AG04450 (cell line): ENCODE measurements at regions not wholly inside any gene's neighbourhood (a gene's known extent, or its start where the extent isn't known, plus 50 kb on each side); places are given as distances from the start of the nearest gene placed in this dataset.
A peak's percentile ranks its signal among the peaks of the same experiment; 100 is the strongest.

Experiments
- CTCF ChIA-PET: fragments of 300-600, 350-600 bp; formaldehyde crosslinking; extraction: SDS; loops from one replicate; lab custom pipeline; 2022; ENCODE audit warnings: antibody characterized with exemption, inconsistent platforms; lab: Charles Lee
- POLR2A ChIA-PET: fragments of 350-600 bp; formaldehyde crosslinking; extraction: SDS; loops from one replicate; lab custom pipeline; 2021; ENCODE audit warnings: antibody characterized with exemption, inconsistent platforms; lab: Yijun Ruan, JAX
- DNase-seq: peaks from one replicate; pipeline ENCODE4 v3.0.0-alpha.2; 2011; ENCODE audit warnings: low read depth, low spot score
- H3K27ac ChIP-seq: one replicate; pipeline ENCODE4 v1.5.1; 2012; ENCODE audit warnings: low read depth, low read length, control low read depth
- H3K27me3 ChIP-seq: one replicate; pipeline ENCODE4 v1.6.0; 2012; ENCODE audit warnings: low read length; ENCODE audit not compliant: control insufficient read depth, insufficient read depth
- H3K4me3 ChIP-seq: 2 replicates; pipeline ENCODE4 v1.5.1; 2011; ENCODE audit warnings: mild to moderate bottlenecking, low read depth, low read length, control low read depth
- H3K9me3 ChIP-seq: 2 replicates; pipeline ENCODE4 v1.5.1; 2012; ENCODE audit warnings: low read length; ENCODE audit not compliant: control insufficient read depth, insufficient read depth
- CTCF ChIP-seq: IDR thresholded peaks from 2 replicates; pipeline ENCODE4 v1.5.1; 2011; ENCODE audit warnings: low read depth, low read length, control low read depth, inconsistent platforms

GRCh38 chr7:41581041-41581440 is 121.8 kb downstream of the INHBA start:
- POLR2A ChIA-PET = interaction anchor here (0.8 kb wide), 1 partner anchor 723 kb away, joined by 3 read pairs; no protein-coding TSS in a partner anchor

GRCh38 chr7:41579961-41580935 is 122.6 kb downstream of the INHBA start:
- Histone ChIP-seq H3K9me3 (no peaks in the 10 kb centered on the region), H3K27me3 (no peaks in the 10 kb centered on the region), H3K27ac (peak overlapping the region; percentile 52), H3K4me3 (no peak overlapping the region)
- CTCF ChIA-PET = no interaction called here
- POLR2A ChIA-PET = interaction anchor here (0.6 to 1.0 kb wide), 3 partner anchors 154 to 723 kb away, joined by 3 to 6 read pairs (median 3); no protein-coding TSS in a partner anchor
- peak; percentile 76 for DNase-seq
- no peak for TF ChIP-seq CTCF

More at GRCh38 chr7:41581041-41581440, 121.8 kb downstream of the INHBA start:
- DNase-seq = no peak
- no peak overlapping the region for H3K27ac ChIP-seq
- TF ChIP-seq CTCF = no peak
- H3K4me3 ChIP-seq = no peak overlapping the region
- CTCF ChIA-PET = no interaction called here
- H3K9me3 ChIP-seq = no peaks in the 10 kb centered on the region
- H3K27me3 ChIP-seq = no peaks in the 10 kb centered on the region

GRCh38 chr7:41578700-41579099 is 124.2 kb downstream of the INHBA start:
- no peaks in the 10 kb centered on the region for H3K9me3 ChIP-seq
- no peak for DNase-seq
- POLR2A ChIA-PET = no interaction called here
- H3K4me3 ChIP-seq = no peak overlapping the region
- no peak overlapping the region for H3K27ac ChIP-seq
- CTCF ChIA-PET = no interaction called here
- TF ChIP-seq CTCF = no peak
- H3K27me3 ChIP-seq = no peaks in the 10 kb centered on the region

- ChIA-PET CTCF (no interaction called here), POLR2A (no interaction called here)
- Histone ChIP-seq H3K9me3 (no peaks in the 10 kb centered on the region), H3K27me3 (no peaks in the 10 kb centered on the region), H3K27ac (no peak overlapping the region), H3K4me3 (no peak overlapping the region)
- TF ChIP-seq CTCF = no peak
- no peak for DNase-seq
These were observed 126.7 kb downstream of the INHBA start for GRCh38 chr7:41576166-41576565.

- H3K27me3 ChIP-seq = no peaks in the 10 kb centered on the region
- no peak overlapping the region for H3K27ac ChIP-seq
- DNase-seq = peak; percentile 44
- ChIA-PET POLR2A (no interaction called here), CTCF (interaction anchor here (1.2 kb wide), 1 partner anchor 122 kb away, joined by 5 read pairs; no protein-coding TSS in a partner anchor)
- H3K4me3 ChIP-seq = no peak overlapping the region
- no peak for TF ChIP-seq CTCF
- no peaks in the 10 kb centered on the region for H3K9me3 ChIP-seq
These were observed 128.5 kb downstream of the INHBA start for GRCh38 chr7:41574377-41574776.
